Femur (tissue), 1 donor: ENCODE measurements at regions not wholly inside any gene's neighbourhood (a gene's known extent, or its start where the extent isn't known, plus 50 kb on each side); places are given as distances from the start of the nearest gene placed in this dataset.
"Not testable (repeated sequence)": the region's sequence is repeated elsewhere in the genome, so short reads cannot be mapped to it uniquely, and the experiment has no call there.

Experiments used
- DNase-seq: peaks from one replicate; pipeline ENCODE4 v3.0.0-alpha.2; 2017

DNA sequence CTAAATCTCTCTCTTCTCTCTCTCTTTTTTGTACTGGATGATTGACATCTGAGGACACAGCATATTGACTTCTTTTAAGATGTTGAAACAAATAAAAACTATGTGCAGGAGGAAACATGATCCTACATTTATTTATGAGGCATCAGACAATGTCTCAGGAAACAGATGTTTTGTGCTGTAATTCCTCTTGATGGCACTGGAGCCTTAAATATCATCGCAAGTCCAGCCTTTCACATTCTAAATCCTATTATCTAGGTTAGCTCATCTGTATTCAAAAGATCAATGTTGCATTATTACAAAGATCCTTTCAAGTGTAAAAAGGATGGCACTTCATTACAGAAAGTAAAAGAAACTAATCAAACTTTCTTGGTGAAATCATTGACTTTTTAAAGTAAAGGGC lies 63.9 kb downstream of the MAT2B start:
- no peak for DNase-seq

- peak; percentile 35 for DNase-seq
Observed at GRCh38 chr5:163571744-163572143, 66.3 kb downstream of the MAT2B start.

GRCh38 chr5:163574472-163575440 lies 69.3 kb downstream of the MAT2B start:
- no peak for DNase-seq

DNA sequence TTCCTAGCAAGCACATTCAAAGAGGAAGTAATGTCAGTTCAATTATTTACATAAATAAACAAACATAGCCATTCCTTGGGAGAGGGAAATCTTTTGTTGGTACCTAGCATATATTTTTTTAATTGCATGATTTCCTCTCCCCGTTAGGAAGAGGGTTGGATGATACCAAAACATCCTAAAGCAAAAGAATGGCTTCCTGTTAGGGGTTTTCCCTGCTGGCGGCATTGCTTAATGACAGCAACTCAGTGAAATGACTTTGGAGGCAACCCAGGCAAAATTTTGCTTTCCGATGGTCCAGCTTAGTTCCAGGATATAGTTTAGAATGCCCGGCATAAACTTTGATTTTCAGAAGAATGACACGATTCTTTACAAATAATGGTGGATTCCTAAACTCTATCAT lies 73.2 kb downstream of the MAT2B start:
- DNase-seq = no peak

- DNase-seq = no peak
Observed at GRCh38 chr5:163579729-163580128, 74.3 kb downstream of the MAT2B start.

DNA sequence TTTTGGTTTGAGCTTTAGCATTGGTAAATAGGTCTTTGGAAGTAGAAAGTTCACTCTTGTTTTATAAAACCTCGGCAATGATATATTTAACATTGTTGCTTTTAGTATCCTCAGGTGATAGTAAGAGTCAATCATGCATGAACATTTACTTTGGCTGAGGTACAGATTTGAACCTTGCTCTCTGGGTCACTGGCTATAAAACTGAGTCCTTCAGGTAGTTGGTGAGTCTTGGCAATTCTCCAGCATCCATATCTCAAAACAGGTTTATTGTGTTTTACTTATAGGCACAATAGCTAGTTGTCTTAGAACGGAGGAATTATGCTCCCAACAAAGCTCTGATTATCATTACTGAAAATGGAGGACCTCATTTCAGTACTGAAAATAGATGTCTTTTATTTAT lies 75.1 kb downstream of the MAT2B start:
- DNase-seq = no peak

DNA sequence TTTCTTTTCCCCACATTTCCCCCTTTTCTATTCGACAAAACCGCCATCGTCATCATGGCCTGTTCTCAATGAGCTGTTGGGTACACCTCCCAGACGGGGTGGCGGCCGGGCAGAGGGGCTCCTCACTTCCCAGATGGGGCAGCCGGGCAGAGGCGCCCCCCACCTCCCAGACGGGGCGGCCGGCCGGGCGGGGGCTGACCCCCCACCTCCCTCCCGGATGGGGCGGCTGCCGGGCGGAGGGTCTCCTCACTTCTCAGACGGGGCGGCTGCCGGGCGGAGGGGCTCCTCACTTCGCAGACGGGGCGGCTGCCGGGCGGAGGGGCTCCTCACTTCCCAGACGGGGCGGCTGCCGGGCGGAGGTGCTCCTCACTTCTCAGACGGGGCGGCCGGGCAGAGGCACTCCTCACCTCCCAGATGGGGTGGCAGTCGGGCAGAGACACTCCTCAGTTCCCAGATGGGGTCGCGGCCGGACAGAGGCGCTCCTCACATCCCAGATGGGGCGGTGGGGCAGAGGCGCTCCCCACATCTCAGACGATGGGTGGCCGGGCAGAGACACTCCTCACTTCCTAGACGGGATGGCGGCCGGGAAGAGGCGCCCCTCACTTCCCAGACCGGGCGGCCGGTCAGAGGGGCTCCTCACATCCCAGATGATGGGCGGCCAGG lies 78.2 kb downstream of the MAT2B start:
- DNase-seq = not testable (repeated sequence)

- DNase-seq = no peak
Observed at GRCh38 chr5:163585206-163585605, 79.8 kb downstream of the MAT2B start.

DNA sequence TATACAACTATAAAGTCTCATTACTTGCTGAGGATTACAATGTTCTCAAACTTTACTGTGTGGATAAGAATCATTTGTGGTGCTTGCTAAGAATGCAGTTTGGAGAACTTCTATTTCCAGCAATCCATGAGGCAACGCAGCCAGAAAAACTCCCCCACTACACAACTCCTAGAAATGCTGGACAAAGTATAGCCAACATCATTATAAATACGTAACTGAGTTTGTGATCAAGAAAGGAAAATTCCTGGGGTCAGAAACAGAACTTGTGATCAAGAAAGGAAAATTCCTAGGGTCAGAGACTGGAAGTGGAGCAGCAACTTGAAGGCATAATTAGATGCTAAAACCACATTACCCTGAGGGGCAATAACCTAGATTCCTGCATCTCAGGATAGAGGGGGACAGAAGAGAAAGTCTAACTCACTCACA lies 81.1 kb downstream of the MAT2B start:
- peak; percentile 22 for DNase-seq

GRCh38 chr5:163594951-163595350 lies 89.5 kb downstream of the MAT2B start:
- DNase-seq = no peak

- DNase-seq = no peak
Observed at GRCh38 chr5:163595932-163596607, 90.7 kb downstream of the MAT2B start.

DNA sequence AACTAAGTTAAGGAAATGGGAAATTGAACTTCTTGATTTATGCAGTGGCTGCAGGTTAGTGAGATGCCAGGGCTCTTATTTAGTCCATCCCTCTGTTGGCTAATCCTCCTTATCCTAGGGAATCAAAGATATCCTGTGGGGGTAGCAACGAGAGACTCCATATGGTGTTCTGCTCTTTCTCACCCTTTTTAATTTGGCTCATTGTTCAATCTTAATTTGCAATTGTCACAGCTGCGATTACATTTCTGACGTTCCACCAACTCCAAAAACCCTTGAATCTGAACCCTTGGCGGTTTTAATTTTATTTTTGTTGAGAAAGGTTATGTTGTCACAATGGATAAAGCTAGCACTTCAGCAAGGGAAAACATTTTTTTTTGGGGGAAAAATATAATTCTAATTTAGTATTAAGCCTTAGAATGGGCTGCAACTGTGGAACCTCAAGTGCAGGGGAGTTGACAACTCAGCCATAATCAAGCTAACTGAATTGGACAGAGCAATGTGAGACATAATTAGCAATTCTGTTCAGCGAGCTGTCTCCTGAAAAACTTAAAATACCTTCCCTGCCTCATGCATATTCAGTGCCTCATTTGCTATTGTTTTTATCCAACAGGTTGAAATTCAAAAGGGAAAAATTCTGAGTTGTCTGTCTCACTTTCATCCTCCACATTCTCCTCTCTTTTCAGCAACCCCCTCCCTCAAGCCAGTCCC lies 91.3 kb downstream of the MAT2B start:
- DNase-seq = no peak

- DNase-seq = no peak
Observed at GRCh38 chr5:163604013-163604412, 98.6 kb downstream of the MAT2B start.

DNA sequence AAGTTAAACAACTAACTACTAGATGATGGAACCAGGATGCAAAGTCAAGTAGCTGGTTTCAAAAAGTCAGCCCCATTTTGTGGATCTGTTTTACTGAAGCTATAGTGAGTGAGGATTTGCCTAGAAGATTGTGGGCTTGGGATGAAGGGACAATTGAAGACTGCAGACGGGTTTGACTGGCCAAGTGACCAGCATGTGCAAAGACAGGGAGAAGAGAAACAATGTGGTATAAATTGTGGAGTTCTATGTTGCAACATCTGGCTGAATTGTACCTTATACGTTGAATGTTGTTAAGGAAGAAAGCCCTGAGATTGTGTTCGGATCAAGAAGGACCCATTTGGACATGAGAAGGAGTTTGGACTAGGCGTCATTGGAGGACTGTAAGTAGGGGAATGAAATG lies 101.8 kb downstream of the MAT2B start:
- no peak for DNase-seq

DNA sequence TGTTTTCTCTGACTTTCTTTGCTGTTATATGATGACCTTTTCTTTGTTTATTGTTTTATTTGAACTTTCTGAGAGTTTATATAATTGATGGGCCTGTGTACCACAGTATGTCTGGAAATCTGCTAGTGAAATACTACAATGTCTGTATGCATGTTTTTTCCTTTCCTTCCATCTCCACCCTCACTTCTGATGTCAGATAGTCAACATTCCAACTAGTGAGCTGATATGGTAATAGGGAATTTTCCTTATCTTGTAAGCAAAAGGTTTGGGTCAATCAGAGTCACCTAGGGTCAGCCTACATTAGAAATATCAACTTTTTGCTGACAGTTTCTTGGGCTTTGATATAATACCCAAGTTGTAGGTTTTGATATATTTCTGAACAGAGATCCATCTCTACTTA lies 103.2 kb downstream of the MAT2B start:
- no peak for DNase-seq

- DNase-seq = no peak
Observed at GRCh38 chr5:163609910-163610309, 104.5 kb downstream of the MAT2B start.

- no peak for DNase-seq
Observed at GRCh38 chr5:163612358-163613149, 107.1 kb downstream of the MAT2B start.

DNA sequence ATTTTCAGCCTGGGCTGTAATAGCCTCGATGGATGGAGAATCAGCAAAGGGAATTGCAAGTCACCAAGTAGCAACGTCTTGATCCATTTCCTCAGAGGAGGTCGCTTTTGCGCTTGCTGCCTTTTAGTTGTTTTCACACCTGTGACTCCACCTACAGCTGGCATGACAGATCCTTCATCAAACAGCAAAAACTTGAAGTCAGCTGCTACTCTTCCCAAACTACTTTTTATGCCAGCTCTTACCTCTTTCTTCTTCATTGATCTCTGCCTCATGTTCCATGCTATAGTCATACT lies 107.7 kb downstream of the MAT2B start:
- no peak for DNase-seq

DNA sequence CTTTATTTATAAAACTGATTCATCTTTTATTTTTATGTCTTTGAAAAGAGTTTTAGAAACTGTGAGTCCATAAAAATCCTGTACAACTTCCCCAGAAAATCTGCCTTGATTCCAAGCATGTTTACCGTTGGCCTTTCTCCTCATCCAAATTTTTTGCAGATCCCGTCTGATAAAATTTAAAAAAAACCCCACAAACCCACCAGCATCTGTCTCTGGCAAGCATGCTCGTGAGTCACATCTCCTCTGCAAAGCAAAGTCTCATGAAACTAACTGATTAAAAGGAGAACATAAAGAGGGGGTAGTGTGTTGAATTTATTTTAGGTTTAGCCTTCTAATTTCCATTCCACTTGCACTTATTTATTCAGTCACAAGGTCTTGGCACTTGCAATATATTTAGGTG lies 109.4 kb downstream of the MAT2B start:
- DNase-seq = no peak

DNA sequence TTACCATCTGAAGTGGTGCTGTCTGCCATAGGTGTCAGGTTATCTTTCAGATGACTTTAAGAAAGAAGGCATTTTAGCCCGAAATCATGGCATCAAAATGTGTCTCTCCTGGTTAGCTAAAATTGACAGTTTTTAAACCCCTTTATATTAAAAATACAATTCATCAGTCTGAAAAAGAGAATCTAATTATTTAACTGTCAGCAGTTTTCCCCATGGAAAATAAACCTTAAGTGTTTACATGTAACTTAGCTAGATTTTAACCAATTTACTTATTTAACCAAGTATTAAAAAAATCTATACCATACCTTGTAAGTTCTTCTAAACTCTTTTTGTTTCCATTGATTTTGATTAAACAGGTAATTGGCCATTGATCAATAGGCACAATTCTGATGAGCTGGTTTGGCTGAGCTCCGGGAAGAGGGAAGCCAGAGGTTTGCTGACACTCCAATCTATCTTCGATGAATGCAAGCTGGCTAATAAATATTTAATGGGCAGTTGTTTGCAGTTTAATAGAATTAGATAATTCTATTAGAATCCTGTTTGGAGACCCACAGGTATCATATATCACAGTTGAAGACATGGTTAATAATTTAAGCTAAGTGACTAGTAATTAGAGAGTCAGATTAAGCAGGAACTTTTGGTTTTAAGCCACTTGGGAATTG lies 114.0 kb downstream of the MAT2B start:
- no peak for DNase-seq

DNA sequence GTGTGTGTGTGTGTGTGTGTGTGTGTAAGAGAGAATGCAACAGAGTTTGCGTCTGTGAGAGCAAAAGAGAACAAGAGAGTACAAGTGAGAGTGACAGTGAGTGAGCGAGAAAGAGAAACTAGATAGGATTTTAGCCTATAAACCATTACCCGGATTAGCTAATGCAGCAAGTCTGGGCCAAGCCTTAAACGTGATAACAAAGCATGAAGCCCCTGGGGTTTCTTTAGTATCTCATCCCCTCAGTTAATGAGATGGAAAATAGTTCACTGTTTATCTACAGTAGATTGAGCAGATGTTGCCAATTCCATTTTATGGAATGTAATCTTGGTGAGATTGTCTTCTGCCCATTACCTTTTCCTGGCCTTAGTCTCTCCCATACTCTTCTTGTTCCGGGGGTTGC lies 114.5 kb downstream of the MAT2B start:
- DNase-seq = no peak

DNA sequence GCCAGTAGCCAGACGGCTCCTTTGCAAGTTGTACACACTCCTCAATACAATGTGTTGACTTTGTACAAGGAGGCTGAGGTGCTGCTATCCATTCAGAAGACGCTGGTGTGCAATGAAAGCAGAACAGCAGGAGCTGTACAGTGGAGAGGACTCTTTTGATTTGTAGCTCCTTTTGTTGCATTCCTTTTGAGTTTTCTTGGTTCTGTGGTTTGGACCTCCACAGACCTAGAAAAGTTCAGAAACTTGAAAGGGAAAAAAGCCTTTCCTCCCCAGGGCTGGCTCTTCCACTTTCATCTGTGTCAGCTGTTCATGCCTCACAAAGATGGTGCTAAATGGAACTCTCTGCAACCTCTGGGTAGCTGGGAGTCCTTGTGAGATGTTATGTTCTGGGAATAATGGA lies 117.4 kb downstream of the MAT2B start:
- no peak for DNase-seq
